Neural cell (in vitro differentiated cells): ENCODE measurements at regions not wholly inside any gene's neighbourhood (a gene's known extent, or its start where the extent isn't known, plus 50 kb on each side); places are given as distances from the start of the nearest gene placed in this dataset.

Experiments
- H2AFZ ChIP-seq: fragments of 200-600, 300-800 bp; sonication (generic), shearing (Covaris generic); 2 replicates; pipeline ENCODE4 v1.6.0; 2014; ENCODE audit warnings: low read depth, mild to moderate bottlenecking, antibody characterized with exemption, low read length, moderate library complexity
- H3F3A ChIP-seq: fragments of 200-600 bp; shearing (Covaris generic); 2 replicates; pipeline ENCODE4 v1.6.1; 2016; ENCODE audit warnings: mild to moderate bottlenecking, moderate library complexity, mixed read lengths, antibody characterized with exemption, low read length; ENCODE audit not compliant: insufficient read depth, poor library complexity, severe bottlenecking
- H3K27ac ChIP-seq: fragments of 200-600, 300-800 bp; sonication (generic), shearing (Covaris generic); 2 replicates; pipeline ENCODE4 v1.5.1; 2014; ENCODE audit warnings: mild to moderate bottlenecking, low read length, moderate library complexity
- H3K27me3 ChIP-seq: fragments of 300-800, 200-600 bp; sonication (generic), shearing (Covaris generic); 2 replicates; pipeline ENCODE4 v1.6.0; 2014; ENCODE audit warnings: mild to moderate bottlenecking, low read depth, low read length, moderate library complexity; ENCODE audit not compliant: insufficient read depth
- H3K36me3 ChIP-seq: fragments of 300-800, 200-600 bp; sonication (generic), shearing (Covaris generic); 2 replicates; pipeline ENCODE4 v1.5.1; 2014; ENCODE audit warnings: mild to moderate bottlenecking, antibody characterized with exemption, low read length, moderate library complexity; ENCODE audit not compliant: insufficient read depth
- H3K4me2 ChIP-seq: fragments of 300-800, 200-600 bp; sonication (generic), shearing (Covaris generic); 2 replicates; pipeline ENCODE4 v1.6.0; 2014; ENCODE audit warnings: mild to moderate bottlenecking, low read length
- H3K4me3 ChIP-seq: fragments of 300-800, 200-600 bp; sonication (generic), shearing (Covaris generic); 2 replicates; pipeline ENCODE4 v1.5.1; 2014; ENCODE audit warnings: mild to moderate bottlenecking, low read length, moderate library complexity
- H3K79me2 ChIP-seq: fragments of 200-600 bp; shearing (Covaris generic); replicated peaks from 2 replicates; pipeline ENCODE4 v1.6.0; 2014; ENCODE audit warnings: mild to moderate bottlenecking, low read length, moderate library complexity; ENCODE audit not compliant: insufficient read depth
- H3K9ac ChIP-seq: fragments of 300-800, 200-600 bp; sonication (generic), shearing (Covaris generic); 2 replicates; pipeline ENCODE4 v1.6.1; 2016; ENCODE audit warnings: mild to moderate bottlenecking, low read length, mixed read lengths
- H3K9me2 ChIP-seq: fragments of 200-600 bp; shearing (Covaris generic); 2 replicates; pipeline ENCODE4 v1.6.1; 2016; ENCODE audit warnings: mild to moderate bottlenecking, low read length, mixed read lengths; ENCODE audit not compliant: insufficient read depth
- H3K9me3 ChIP-seq: fragments of 200-600, 300-800 bp; sonication (generic), shearing (Covaris generic); 2 replicates; pipeline ENCODE4 v1.6.1; 2016; ENCODE audit warnings: mild to moderate bottlenecking, mixed run types, low read length, moderate library complexity, mixed read lengths
- H4K20me1 ChIP-seq: fragments of 200-600 bp; shearing (Covaris generic); 2 replicates; pipeline ENCODE4 v1.6.1; 2016; ENCODE audit warnings: mild to moderate bottlenecking, mixed run types; ENCODE audit not compliant: insufficient read depth
- CTCF ChIP-seq: fragments of 450-650 bp; IDR thresholded peaks from 2 replicates; pipeline ENCODE4 v1.5.1; 2014; ENCODE audit warnings: antibody characterized with exemption, mild to moderate bottlenecking, moderate library complexity; ENCODE audit not compliant: poor library complexity, severe bottlenecking
- EP300 ChIP-seq: fragments of 450-650 bp; conservative IDR thresholded peaks from 2 replicates; pipeline ENCODE4 v1.6.1; 2014; ENCODE audit warnings: antibody characterized with exemption, mild to moderate bottlenecking, moderate library complexity; ENCODE audit not compliant: poor library complexity, severe bottlenecking
- EZH2 ChIP-seq: fragments of 200-600, 300-800 bp; shearing (Covaris generic), sonication (generic); IDR thresholded peaks from 2 replicates; pipeline ENCODE4 v1.6.1; 2014; ENCODE audit warnings: antibody characterized with exemption, low read length, borderline replicate concordance, mild to moderate bottlenecking; ENCODE audit not compliant: insufficient read depth, poor library complexity, severe bottlenecking
- MXI1 ChIP-seq: fragments of 450-650 bp; conservative IDR thresholded peaks from 2 replicates; pipeline ENCODE4 v1.6.1; 2014; ENCODE audit warnings: antibody characterized with exemption, mild to moderate bottlenecking; ENCODE audit not compliant: poor library complexity, severe bottlenecking
- POLR2AphosphoS5 ChIP-seq: IDR thresholded peaks from 2 replicates; pipeline ENCODE4 v1.6.1; 2012
- RAD21 ChIP-seq: fragments of 450-650 bp; conservative IDR thresholded peaks from 2 replicates; pipeline ENCODE4 v1.6.1; 2014; ENCODE audit warnings: antibody characterized with exemption, mild to moderate bottlenecking, moderate library complexity
- REST ChIP-seq: IDR thresholded peaks from 2 replicates; pipeline ENCODE4 v1.6.1; 2012; ENCODE audit warnings: borderline replicate concordance
- SMC3 ChIP-seq: fragments of 450-650 bp; conservative IDR thresholded peaks from 2 replicates; pipeline ENCODE4 v1.6.1; 2014; ENCODE audit warnings: antibody characterized with exemption, mild to moderate bottlenecking, moderate library complexity; ENCODE audit not compliant: poor library complexity
- TAF1 ChIP-seq: IDR thresholded peaks from 2 replicates; pipeline ENCODE4 v1.6.1; 2012; ENCODE audit warnings: low read depth

- Histone ChIP-seq H3K27ac (no peak overlapping the region), H3K27me3 (no peaks in the 10 kb centered on the region), H3K79me2 (no peaks in the 10 kb centered on the region), H4K20me1 (no peaks in the 10 kb centered on the region), H3K9me3 (no peaks in the 10 kb centered on the region), H3K4me2 (no peak overlapping the region), H2AFZ (no peak overlapping the region), H3K9me2 (no peaks in the 10 kb centered on the region), H3K9ac (no peak overlapping the region), H3K4me3 (no peak overlapping the region), H3F3A (no peaks in the 10 kb centered on the region), H3K36me3 (no peaks in the 10 kb centered on the region)
- TF ChIP-seq POLR2AphosphoS5: no peak
- no peak for TF ChIP-seq MXI1
- TF ChIP-seq RAD21: no peak
- TF ChIP-seq SMC3: no peak
- no peak for TF ChIP-seq EP300
- no peak for TF ChIP-seq CTCF
- no peak for TF ChIP-seq EZH2
- no peak for TF ChIP-seq REST
- no peak for TF ChIP-seq TAF1
Observed at GRCh38 chr7:16236381-16236780, 185.0 kb downstream of the CRPPA start.

GRCh38 chr7:16235147-16236114, 185.9 kb downstream of the CRPPA start:
- H3K27me3 ChIP-seq: no peaks in the 10 kb centered on the region
- H3K79me2 ChIP-seq: no peaks in the 10 kb centered on the region
- no peak overlapping the region for H3K4me2 ChIP-seq
- H3K36me3 ChIP-seq: no peaks in the 10 kb centered on the region
- H3K9me3 ChIP-seq: peaks cover 3% of the 10 kb centered on the region
- no peak overlapping the region for H2AFZ ChIP-seq
- H4K20me1 ChIP-seq: no peaks in the 10 kb centered on the region
- no peak overlapping the region for H3K4me3 ChIP-seq
- no peaks in the 10 kb centered on the region for H3K9me2 ChIP-seq
- TF ChIP-seq EP300 (no peak), SMC3 (no peak), EZH2 (no peak), CTCF (no peak), MXI1 (no peak), TAF1 (no peak), POLR2AphosphoS5 (no peak), REST (no peak), RAD21 (no peak)
- H3K27ac ChIP-seq: no peak overlapping the region
- H3K9ac ChIP-seq: no peak overlapping the region
- H3F3A ChIP-seq: no peaks in the 10 kb centered on the region
